Tibial nerve (tissue), 4 donors: ENCODE measurements at regions not wholly inside any gene's neighbourhood (a gene's known extent, or its start where the extent isn't known, plus 50 kb on each side); places are given as distances from the start of the nearest gene placed in this dataset.
A peak's percentile ranks its signal among the peaks of the same experiment; 100 is the strongest.

Experiments used
- DNase-seq, 2 donors: peaks; one replicate each; pipeline ENCODE4 v3.0.0-alpha.2; 2019; ENCODE audit warnings: low spot score in 2 of 2
- H3K27ac ChIP-seq, 4 donors: fragments of 200-600 bp; sonication (generic) in 3 of 4; one replicate each; pipeline ENCODE4 v1.5.1; 2017 to 2019; ENCODE audit warnings: mild to moderate bottlenecking in 1 of 4
- H3K27me3 ChIP-seq, 2 donors: fragments of 200-600 bp; sonication (generic) in 1 of 2; one replicate each; pipeline versions ENCODE4 v1.5.1 to v1.6.0; 2017 to 2019
- H3K36me3 ChIP-seq, 3 donors: fragments of 200-600 bp; sonication (generic); one replicate each; pipeline ENCODE4 v1.5.1; 2018 to 2019
- H3K4me1 ChIP-seq, 4 donors: fragments of 200-600 bp; sonication (generic) in 3 of 4; one replicate each; pipeline ENCODE4 v1.5.1; 2017 to 2019
- H3K4me3 ChIP-seq, 4 donors: fragments of 200-600 bp; sonication (generic) in 3 of 4; one replicate each; pipeline ENCODE4 v1.5.1; 2017 to 2019; ENCODE audit warnings: mild to moderate bottlenecking in 1 of 4, moderate library complexity in 1 of 4
- H3K9me3 ChIP-seq, 4 donors: fragments of 200-600 bp; sonication (generic) in 3 of 4; one replicate each; pipeline ENCODE4 v1.5.1; 2017 to 2019
- CTCF ChIP-seq, 5 experiments: fragments of 200-600 bp in 3 of 5; fragments of 450-650 bp in 2 of 5; sonication (generic) in 3 of 5; IDR thresholded peaks; one replicate each; pipeline ENCODE4 v1.5.1; 2016 to 2019; ENCODE audit warnings: antibody characterized with exemption in 5 of 5, mild to moderate bottlenecking in 3 of 5, moderate library complexity in 2 of 5
- EP300 ChIP-seq, 2 donors: sonication (generic); formaldehyde crosslinking; IDR thresholded peaks; one replicate each; pipeline ENCODE4 v1.6.1; 2017; ENCODE audit warnings: antibody characterized with exemption in 2 of 2, mild to moderate bottlenecking in 1 of 2
- POLR2A ChIP-seq, 2 donors: fragments of 450-650 bp; IDR thresholded peaks; one replicate each; pipeline ENCODE4 v1.6.1; 2017; ENCODE audit warnings: antibody characterized with exemption in 2 of 2, mild to moderate bottlenecking in 2 of 2, moderate library complexity in 2 of 2
- WGBS, 2 donors: methylation state at CpG; one replicate each; pipeline ENCODE4 v1.1.5; 2018; 5-methylcytosine and 5-hydroxymethylcytosine counted together

- DNase-seq, result no peak
- H3K36me3 ChIP-seq, result no peaks in the 10 kb centered on the region
Observed at GRCh38 chr10:123306290-123306689, 152.1 kb downstream of the BUB3 start.

GRCh38 chr10:123309731-123310130 lies 155.5 kb downstream of the BUB3 start:
- H3K4me3 ChIP-seq, result no peak overlapping the region
- no peak for DNase-seq
- no peaks in the 10 kb centered on the region for H3K36me3 ChIP-seq
- WGBS, 2 donors, result 32 to 44% methylated on average over 6 of the region's 6 CpGs
- H3K27me3 ChIP-seq, result no peaks in the 10 kb centered on the region
- no peaks in the 10 kb centered on the region for H3K4me1 ChIP-seq
- TF ChIP-seq EP300 (IDR thresholded peaks at IDR 0.05) (peak in 1 of 2 donors; percentile 28), POLR2A (IDR thresholded peaks at IDR 0.05) (no peak)
- H3K27ac ChIP-seq, result peak overlapping the region in 3 of 4 donors; percentile 34 to 83 (median 36)
- no peaks in the 10 kb centered on the region for H3K9me3 ChIP-seq

More at GRCh38 chr10:123306290-123306689, 152.1 kb downstream of the BUB3 start:
- Histone ChIP-seq H3K27ac (no peak overlapping the region), H3K4me1 (no peaks in the 10 kb centered on the region), H3K4me3 (no peak overlapping the region), H3K27me3 (no peaks in the 10 kb centered on the region), H3K9me3 (peaks cover 0 to 5% (median 2%) of the 10 kb centered on the region in 4 donors)
- 93 to 95% methylated on average over 7 of the region's 7 CpGs for WGBS, 2 donors
- TF ChIP-seq EP300 (IDR thresholded peaks at IDR 0.05) (no peak), POLR2A (IDR thresholded peaks at IDR 0.05) (no peak), CTCF (IDR thresholded peaks at IDR 0.05) (no peak)

GRCh38 chr10:123316776-123317175 lies 162.6 kb downstream of the BUB3 start:
- no peak overlapping the region for H3K4me3 ChIP-seq
- no peaks in the 10 kb centered on the region for H3K9me3 ChIP-seq
- H3K4me1 ChIP-seq, result peaks cover 0 to 10% (median 0%) of the 10 kb centered on the region in 4 donors
- no peak overlapping the region for H3K27ac ChIP-seq
- TF ChIP-seq POLR2A (IDR thresholded peaks at IDR 0.05) (no peak), EP300 (IDR thresholded peaks at IDR 0.05) (no peak), CTCF (IDR thresholded peaks at IDR 0.05) (no peak)
- H3K27me3 ChIP-seq, result no peaks in the 10 kb centered on the region
- H3K36me3 ChIP-seq, result no peaks in the 10 kb centered on the region
- WGBS, 2 donors, result 100% methylated on average over 1 of the region's 1 CpG
- no peak for DNase-seq

GRCh38 chr10:123318516-123318915 lies 164.3 kb downstream of the BUB3 start:
- Histone ChIP-seq H3K36me3 (no peaks in the 10 kb centered on the region), H3K4me1 (peaks cover 0 to 10% (median 0%) of the 10 kb centered on the region in 4 donors), H3K27me3 (no peaks in the 10 kb centered on the region), H3K4me3 (no peak overlapping the region), H3K9me3 (no peaks in the 10 kb centered on the region), H3K27ac (no peak overlapping the region)
- 69 to 93% methylated on average over 1 of the region's 1 CpG for WGBS, 2 donors
- TF ChIP-seq CTCF (IDR thresholded peaks at IDR 0.05), result no peak
- TF ChIP-seq POLR2A (IDR thresholded peaks at IDR 0.05), result no peak
- no peak for TF ChIP-seq EP300 (IDR thresholded peaks at IDR 0.05)
- DNase-seq, result no peak

- Histone ChIP-seq H3K27ac (no peak overlapping the region), H3K9me3 (no peaks in the 10 kb centered on the region), H3K4me3 (no peak overlapping the region), H3K36me3 (no peaks in the 10 kb centered on the region), H3K27me3 (no peaks in the 10 kb centered on the region), H3K4me1 (peaks cover 0 to 7% (median 0%) of the 10 kb centered on the region in 4 donors)
- no peak for DNase-seq
- TF ChIP-seq CTCF (IDR thresholded peaks at IDR 0.05) (no peak), EP300 (IDR thresholded peaks at IDR 0.05) (no peak), POLR2A (IDR thresholded peaks at IDR 0.05) (no peak)
- 61 to 65% methylated on average over 3 of the region's 3 CpGs for WGBS, 2 donors
Observed at GRCh38 chr10:123320091-123320490, 165.9 kb downstream of the BUB3 start.

GRCh38 chr10:123323884-123324283 lies 169.7 kb downstream of the BUB3 start:
- no peaks in the 10 kb centered on the region for H3K4me1 ChIP-seq
- H3K36me3 ChIP-seq, result no peaks in the 10 kb centered on the region
- peaks cover 0 to 4% (median 0%) of the 10 kb centered on the region in 4 donors for H3K9me3 ChIP-seq
- no peak overlapping the region for H3K27ac ChIP-seq
- H3K27me3 ChIP-seq, result no peaks in the 10 kb centered on the region
- DNase-seq, result no peak
- no peak overlapping the region for H3K4me3 ChIP-seq
- 82% methylated on average over 3 of the region's 3 CpGs for WGBS, 2 donors
- TF ChIP-seq EP300 (IDR thresholded peaks at IDR 0.05) (no peak), CTCF (IDR thresholded peaks at IDR 0.05) (no peak), POLR2A (IDR thresholded peaks at IDR 0.05) (no peak)
